WTC11 (cell line): ENCODE measurements at regions not wholly inside any gene's neighbourhood (a gene's known extent, or its start where the extent isn't known, plus 50 kb on each side); places are given as distances from the start of the nearest gene placed in this dataset.

Experiments
- ATAC-seq: fragments of 200-7000 bp; cut with Tn5 transposase; 2 replicates; pipeline ENCODE4 v1.10.0; 2021; ENCODE audit warnings: mild to moderate bottlenecking, moderate library complexity
- CTCF ChIA-PET: fragments of 300-600 bp; sonication (Branson Sonifier 250); formaldehyde crosslinking; loops from one replicate; lab custom pipeline; 2021; ENCODE audit warnings: antibody characterized with exemption; lab: Charles Lee
- POLR2A ChIA-PET: fragments of 350-600 bp; sonication (Branson Sonifier 250); formaldehyde crosslinking; loops from one replicate; lab custom pipeline; 2021; ENCODE audit warnings: antibody characterized with exemption; lab: Charles Lee
- DNase-seq: peaks from one replicate; pipeline ENCODE4 v3.0.0; 2021; ENCODE audit warnings: low spot score
- H3K27ac Mint-ChIP-seq: 2 replicates; pipeline ENCODE4 v1.8.0; 2021; ENCODE audit warnings: mixed read lengths
- H3K27me3 Mint-ChIP-seq: 2 replicates; pipeline ENCODE4 v1.8.0; 2021; ENCODE audit warnings: low read depth, mild to moderate bottlenecking, moderate library complexity, mixed read lengths
- H3K36me3 Mint-ChIP-seq: 2 replicates; pipeline ENCODE4 v1.8.0; 2021; ENCODE audit warnings: mixed read lengths
- H3K4me1 Mint-ChIP-seq: 2 replicates; pipeline ENCODE4 v1.8.0; 2022; ENCODE audit warnings: mixed read lengths
- H3K4me3 Mint-ChIP-seq: 2 replicates; pipeline ENCODE4 v1.8.0; 2021; ENCODE audit warnings: mild to moderate bottlenecking, moderate library complexity, mixed read lengths
- H3K9me3 Mint-ChIP-seq: 2 replicates; pipeline ENCODE4 v1.8.0; 2021; ENCODE audit warnings: mixed read lengths
- CTCF ChIP-seq: fragments of 200-600 bp; IDR thresholded peaks from 2 replicates; pipeline ENCODE4 v1.8.0; 2022; ENCODE audit warnings: antibody characterized with exemption
- FOXK1 ChIP-seq: sonication (generic); formaldehyde crosslinking; IDR thresholded peaks from 2 replicates; pipeline ENCODE4 v1.8.0; 2022; ENCODE audit warnings: mild to moderate bottlenecking, moderate library complexity, missing genetic modification reagents
- FOXP4 ChIP-seq: sonication (generic); formaldehyde crosslinking; IDR thresholded peaks from 2 replicates; pipeline ENCODE4 v1.8.0; 2022; ENCODE audit warnings: mild to moderate bottlenecking, missing genetic modification reagents
- GRHL2 ChIP-seq: fragments of 250-450 bp; sonication (Bioruptor Pico); IDR thresholded peaks from 2 replicates; pipeline ENCODE4 v1.8.0; 2022; ENCODE audit warnings: mild to moderate bottlenecking, moderate library complexity; ENCODE audit not compliant: insufficient replicate concordance, severe bottlenecking
- HMGA2 ChIP-seq: fragments of 250-450 bp; sonication (Bioruptor Pico); IDR thresholded peaks from 2 replicates; pipeline ENCODE4 v1.4.0; 2021; ENCODE audit warnings: mild to moderate bottlenecking, moderate library complexity
- JUN ChIP-seq: sonication (generic); formaldehyde crosslinking; IDR thresholded peaks from 2 replicates; pipeline ENCODE4 v1.8.0; 2023; ENCODE audit warnings: mild to moderate bottlenecking, missing genetic modification reagents
- MLX ChIP-seq: sonication (generic); formaldehyde crosslinking; IDR thresholded peaks from 2 replicates; pipeline ENCODE4 v1.8.1; 2023; ENCODE audit warnings: mild to moderate bottlenecking, missing genetic modification reagents, moderate library complexity
- NFE2L1 ChIP-seq: sonication (generic); formaldehyde crosslinking; IDR thresholded peaks from 2 replicates; pipeline ENCODE4 v1.8.1; 2023; ENCODE audit warnings: missing genetic modification reagents
- NR3C1 ChIP-seq: sonication (generic); formaldehyde crosslinking; conservative IDR thresholded peaks from 2 replicates; pipeline ENCODE4 v1.8.1; 2023; ENCODE audit warnings: low read depth, mild to moderate bottlenecking, missing genetic modification reagents
- PRRX2 ChIP-seq: fragments of 250-450 bp; sonication (Bioruptor Pico); IDR thresholded peaks from 2 replicates; pipeline ENCODE4 v1.8.0; 2021; ENCODE audit warnings: mild to moderate bottlenecking
- RORB ChIP-seq: fragments of 250-450 bp; sonication (Bioruptor Pico); IDR thresholded peaks from 2 replicates; pipeline ENCODE4 v1.9.0; 2021; ENCODE audit warnings: mild to moderate bottlenecking
- SMAD4 ChIP-seq: sonication (generic); formaldehyde crosslinking; IDR thresholded peaks from 2 replicates; pipeline ENCODE4 v1.8.0; 2022; ENCODE audit warnings: mild to moderate bottlenecking, missing genetic modification reagents
- TCF7 ChIP-seq: sonication (generic); formaldehyde crosslinking; IDR thresholded peaks from 2 replicates; pipeline ENCODE4 v1.8.0; 2022; ENCODE audit warnings: mild to moderate bottlenecking, low read depth, missing genetic modification reagents, moderate library complexity
- TEAD4 ChIP-seq: sonication (generic); formaldehyde crosslinking; IDR thresholded peaks from 2 replicates; pipeline ENCODE4 v1.8.0; 2022; ENCODE audit warnings: mild to moderate bottlenecking, missing genetic modification reagents
- ZNF121 ChIP-seq: sonication (generic); formaldehyde crosslinking; IDR thresholded peaks from 2 replicates; pipeline ENCODE4 v1.8.0; 2023; ENCODE audit warnings: missing genetic modification reagents
- ZNF219 ChIP-seq: sonication (generic); formaldehyde crosslinking; IDR thresholded peaks from 2 replicates; pipeline ENCODE4 v1.8.0; 2023; ENCODE audit warnings: missing genetic modification reagents, mild to moderate bottlenecking, borderline replicate concordance
- ZNF396 ChIP-seq: fragments of 250-450 bp; sonication (Bioruptor Pico); IDR thresholded peaks from 2 replicates; pipeline ENCODE4 v1.8.0; 2021; ENCODE audit warnings: mild to moderate bottlenecking, moderate library complexity, borderline replicate concordance
- ZNF423 ChIP-seq: fragments of 250-450 bp; sonication (Bioruptor Pico); IDR thresholded peaks from 2 replicates; pipeline ENCODE4 v2.1.2; 2022; ENCODE audit warnings: mild to moderate bottlenecking, moderate library complexity
- ZNF671 ChIP-seq: fragments of 250-450 bp; sonication (Bioruptor Pico); IDR thresholded peaks from 2 replicates; pipeline ENCODE4 v1.8.0; 2021; ENCODE audit warnings: mild to moderate bottlenecking
- TF ChIP-seq, protein P1 (sequence below): fragments of 250-450 bp; sonication (Bioruptor Pico); IDR thresholded peaks from 2 replicates; pipeline ENCODE4 v1.9.0; 2021; ENCODE audit warnings: mild to moderate bottlenecking
- TF ChIP-seq, protein P2 (sequence below): fragments of 250-450 bp; sonication (Bioruptor Pico); IDR thresholded peaks from 2 replicates; pipeline ENCODE4 v1.9.0; 2021; ENCODE audit warnings: mild to moderate bottlenecking
- TF ChIP-seq, protein P3 (sequence below): sonication (generic); formaldehyde crosslinking; IDR thresholded peaks from 2 replicates; pipeline ENCODE4 v1.8.1; 2023; ENCODE audit warnings: mild to moderate bottlenecking, missing genetic modification reagents

- H3K9me3 Mint-ChIP-seq: peaks cover 31% of the 10 kb centered on the region
- CTCF ChIA-PET: no interaction called here
- H3K4me1 Mint-ChIP-seq: no peaks in the 10 kb centered on the region
- DNase-seq: no peak
- no peaks in the 10 kb centered on the region for H3K27me3 Mint-ChIP-seq
- H3K4me3 Mint-ChIP-seq: no peak overlapping the region
- POLR2A ChIA-PET: no interaction called here
- 0 out of 2 replicates have a peak, but pooled peaks cover 4% of the 10 kb centered on the region for H3K36me3 Mint-ChIP-seq
- TF ChIP-seq FOXP4 (no peak), JUN (CRISPR knock-in tag) (no peak), NR3C1 (CRISPR knock-in tag) (no peak), ZNF219 (CRISPR knock-in tag) (no peak), RORB (CRISPR knock-in tag) (no peak), ZNF396 (no peak), FOXK1 (CRISPR knock-in tag) (no peak), TEAD4 (CRISPR knock-in tag) (no peak), ZNF423 (no peak), MLX (CRISPR knock-in tag) (no peak)
- TF ChIP-seq, protein P1, sequence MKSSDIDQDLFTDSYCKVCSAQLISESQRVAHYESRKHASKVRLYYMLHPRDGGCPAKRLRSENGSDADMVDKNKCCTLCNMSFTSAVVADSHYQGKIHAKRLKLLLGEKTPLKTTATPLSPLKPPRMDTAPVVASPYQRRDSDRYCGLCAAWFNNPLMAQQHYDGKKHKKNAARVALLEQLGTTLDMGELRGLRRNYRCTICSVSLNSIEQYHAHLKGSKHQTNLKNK (CRISPR knock-in tag): no peak
- TF ChIP-seq, protein P2, sequence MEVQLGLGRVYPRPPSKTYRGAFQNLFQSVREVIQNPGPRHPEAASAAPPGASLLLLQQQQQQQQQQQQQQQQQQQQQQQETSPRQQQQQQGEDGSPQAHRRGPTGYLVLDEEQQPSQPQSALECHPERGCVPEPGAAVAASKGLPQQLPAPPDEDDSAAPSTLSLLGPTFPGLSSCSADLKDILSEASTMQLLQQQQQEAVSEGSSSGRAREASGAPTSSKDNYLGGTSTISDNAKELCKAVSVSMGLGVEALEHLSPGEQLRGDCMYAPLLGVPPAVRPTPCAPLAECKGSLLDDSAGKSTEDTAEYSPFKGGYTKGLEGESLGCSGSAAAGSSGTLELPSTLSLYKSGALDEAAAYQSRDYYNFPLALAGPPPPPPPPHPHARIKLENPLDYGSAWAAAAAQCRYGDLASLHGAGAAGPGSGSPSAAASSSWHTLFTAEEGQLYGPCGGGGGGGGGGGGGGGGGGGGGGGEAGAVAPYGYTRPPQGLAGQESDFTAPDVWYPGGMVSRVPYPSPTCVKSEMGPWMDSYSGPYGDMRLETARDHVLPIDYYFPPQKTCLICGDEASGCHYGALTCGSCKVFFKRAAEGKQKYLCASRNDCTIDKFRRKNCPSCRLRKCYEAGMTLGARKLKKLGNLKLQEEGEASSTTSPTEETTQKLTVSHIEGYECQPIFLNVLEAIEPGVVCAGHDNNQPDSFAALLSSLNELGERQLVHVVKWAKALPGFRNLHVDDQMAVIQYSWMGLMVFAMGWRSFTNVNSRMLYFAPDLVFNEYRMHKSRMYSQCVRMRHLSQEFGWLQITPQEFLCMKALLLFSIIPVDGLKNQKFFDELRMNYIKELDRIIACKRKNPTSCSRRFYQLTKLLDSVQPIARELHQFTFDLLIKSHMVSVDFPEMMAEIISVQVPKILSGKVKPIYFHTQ (CRISPR knock-in tag): no peak
- TF ChIP-seq, all 79 proteins: peak for 0
- ATAC-seq: no peak
- H3K27ac Mint-ChIP-seq: no peak overlapping the region
Observed at GRCh38 chr12:83759906-83760305, 1073.2 kb downstream of the TMTC2 start.

DNA sequence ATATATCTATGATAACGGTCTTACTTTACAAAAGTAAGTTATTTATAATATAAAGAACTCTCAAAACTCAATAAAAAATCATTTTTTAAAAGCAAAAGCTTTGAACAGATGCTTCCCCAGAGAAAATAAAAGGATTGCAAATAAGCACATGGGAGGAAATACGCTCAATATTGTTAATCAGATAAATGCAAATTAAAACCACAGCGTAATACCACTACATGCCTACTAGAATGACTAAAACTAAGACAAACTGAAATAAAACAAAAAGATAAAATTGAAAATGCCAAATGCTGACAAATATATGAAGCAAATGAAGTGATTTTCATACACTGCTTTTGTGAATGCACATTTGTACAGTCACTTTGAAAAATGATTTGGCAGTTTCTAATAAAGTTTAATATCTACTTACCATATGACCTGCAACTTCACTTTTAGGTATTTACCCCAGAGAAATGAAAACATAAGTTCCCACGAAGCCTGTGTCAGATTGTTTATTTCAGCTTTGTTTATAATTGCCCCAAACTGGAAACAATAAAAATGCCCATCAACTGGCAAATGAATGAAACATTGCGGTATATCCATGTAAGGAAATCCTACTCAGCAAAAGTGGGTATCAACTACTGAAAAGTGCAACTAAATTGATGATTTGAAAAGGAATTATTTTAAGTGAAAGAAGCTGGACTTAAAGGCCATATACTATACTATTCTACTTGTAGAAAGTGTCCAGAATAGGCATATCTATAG, 1072.4 kb downstream of the TMTC2 start:
- POLR2A ChIA-PET: no interaction called here
- Mint-ChIP-seq H3K9me3 (peaks cover 31% of the 10 kb centered on the region), H3K36me3 (0 out of 2 replicates have a peak, but pooled peaks cover 4% of the 10 kb centered on the region), H3K27ac (no peak overlapping the region), H3K4me3 (no peak overlapping the region), H3K4me1 (no peaks in the 10 kb centered on the region), H3K27me3 (no peaks in the 10 kb centered on the region)
- TF ChIP-seq PRRX2 (no peak), ZNF121 (CRISPR knock-in tag) (no peak), SMAD4 (no peak), GRHL2 (no peak)
- no peak for ATAC-seq
- CTCF ChIA-PET: no interaction called here
- DNase-seq: no peak

- H3K27ac Mint-ChIP-seq: no peak overlapping the region
- H3K4me3 Mint-ChIP-seq: no peak overlapping the region
- DNase-seq (no peak), ATAC-seq (no peak)
- H3K36me3 Mint-ChIP-seq: no peaks in the 10 kb centered on the region
- ChIA-PET POLR2A (no interaction called here), CTCF (no interaction called here)
- H3K9me3 Mint-ChIP-seq: peaks cover 1% of the 10 kb centered on the region; the same call in 1 of the 2 replicates
- H3K27me3 Mint-ChIP-seq: no peaks in the 10 kb centered on the region
- no peaks in the 10 kb centered on the region for H3K4me1 Mint-ChIP-seq
- TF ChIP-seq CTCF (no peak), HMGA2 (CRISPR knock-in tag) (no peak), TCF7 (CRISPR knock-in tag) (no peak), NFE2L1 (no peak), FOXK1 (CRISPR knock-in tag) (no peak), ZNF671 (CRISPR knock-in tag) (no peak)
- TF ChIP-seq, protein P3, sequence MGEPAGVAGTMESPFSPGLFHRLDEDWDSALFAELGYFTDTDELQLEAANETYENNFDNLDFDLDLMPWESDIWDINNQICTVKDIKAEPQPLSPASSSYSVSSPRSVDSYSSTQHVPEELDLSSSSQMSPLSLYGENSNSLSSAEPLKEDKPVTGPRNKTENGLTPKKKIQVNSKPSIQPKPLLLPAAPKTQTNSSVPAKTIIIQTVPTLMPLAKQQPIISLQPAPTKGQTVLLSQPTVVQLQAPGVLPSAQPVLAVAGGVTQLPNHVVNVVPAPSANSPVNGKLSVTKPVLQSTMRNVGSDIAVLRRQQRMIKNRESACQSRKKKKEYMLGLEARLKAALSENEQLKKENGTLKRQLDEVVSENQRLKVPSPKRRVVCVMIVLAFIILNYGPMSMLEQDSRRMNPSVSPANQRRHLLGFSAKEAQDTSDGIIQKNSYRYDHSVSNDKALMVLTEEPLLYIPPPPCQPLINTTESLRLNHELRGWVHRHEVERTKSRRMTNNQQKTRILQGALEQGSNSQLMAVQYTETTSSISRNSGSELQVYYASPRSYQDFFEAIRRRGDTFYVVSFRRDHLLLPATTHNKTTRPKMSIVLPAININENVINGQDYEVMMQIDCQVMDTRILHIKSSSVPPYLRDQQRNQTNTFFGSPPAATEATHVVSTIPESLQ (CRISPR knock-in tag): no peak
Observed at GRCh38 chr12:83753904-83754303, 1067.2 kb downstream of the TMTC2 start.
